PC-9 (cell line): ENCODE measurements at regions not wholly inside any gene's neighbourhood (a gene's known extent, or its start where the extent isn't known, plus 50 kb on each side); places are given as distances from the start of the nearest gene placed in this dataset.

Source experiments
- CTCF ChIP-seq: fragments of 200-600 bp; sonication (generic); conservative IDR thresholded peaks from 2 replicates; pipeline ENCODE4 v1.6.1; 2017; ENCODE audit warnings: mixed run types, antibody characterized with exemption, mild to moderate bottlenecking, moderate library complexity
- EZH2 ChIP-seq: fragments of 200-600 bp; sonication (generic); IDR thresholded peaks from 2 replicates; pipeline ENCODE4 v1.8.0; 2017; ENCODE audit warnings: antibody characterized with exemption, low read depth

- no peak for TF ChIP-seq CTCF
- TF ChIP-seq EZH2: no peak
Measured at GRCh38 chr12:87382436-87382835, 646.8 kb downstream of the C12orf50 start.
